Stimulated activated naive CD8-positive, alpha-beta T cell treated with anti-CD3 and anti-CD28 coated beads, Interleukin-15, Interleukin-2, amounts not matched to agents 100 U/mL and 50 U/mL, for 24 hours (primary cell): ENCODE measurements at regions not wholly inside any gene's neighbourhood (a gene's known extent, or its start where the extent isn't known, plus 50 kb on each side); places are given as distances from the start of the nearest gene placed in this dataset.
"Not testable (repeated sequence)": the region's sequence is repeated elsewhere in the genome, so short reads cannot be mapped to it uniquely, and the experiment has no call there.

Experiments
- ATAC-seq: fragments of 150-1000 bp; cut with Tn5 transposase; one replicate; pipeline ENCODE4 v1.10.0; 2021
- DNase-seq: peaks from one replicate; pipeline ENCODE4 v3.0.0; 2021

DNA sequence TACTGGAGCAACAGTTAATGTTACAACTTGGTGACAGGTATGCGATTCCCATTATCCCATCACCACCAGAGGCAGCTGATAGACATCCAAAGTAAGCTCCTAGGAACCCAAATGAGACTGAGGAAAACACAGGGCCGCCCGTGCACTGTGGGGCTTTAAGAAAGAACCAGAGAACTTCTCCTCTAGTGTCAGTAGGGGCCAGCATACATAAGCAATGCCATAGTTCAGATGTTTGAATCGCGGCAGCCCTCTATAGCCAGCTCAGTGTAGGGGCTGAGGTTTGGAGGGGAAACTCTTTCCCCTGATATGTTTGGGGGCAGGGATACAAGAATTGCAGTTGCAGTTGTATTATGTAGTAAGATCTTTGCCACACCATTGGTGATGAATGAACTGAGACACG is 593.3 kb upstream of the NCAM2 start:
- no peak for DNase-seq
- ATAC-seq = no peak

DNA sequence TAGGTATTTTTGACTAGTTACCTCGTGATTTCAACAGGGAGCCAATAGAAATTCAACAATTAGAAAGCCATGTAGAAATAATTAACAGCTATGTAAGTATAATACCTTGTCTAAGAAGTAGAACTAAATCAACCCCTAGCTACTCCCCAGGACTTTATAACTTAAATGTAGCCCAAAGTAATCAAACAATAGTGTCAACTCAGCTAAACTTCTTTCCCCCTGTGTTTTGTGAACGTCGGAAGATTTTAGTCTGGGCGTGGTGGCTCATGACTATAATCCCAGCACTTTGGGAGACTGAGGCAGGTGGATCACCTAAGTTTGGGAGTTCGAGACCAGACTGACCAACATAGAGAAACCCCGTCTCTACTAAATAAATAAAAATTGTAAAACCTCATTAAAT is 579.9 kb upstream of the NCAM2 start:
- DNase-seq = no peak
- no peak for ATAC-seq

GRCh38 chr21:20419772-20420171 is 578.4 kb upstream of the NCAM2 start:
- ATAC-seq (no peak), DNase-seq (no peak)

DNA sequence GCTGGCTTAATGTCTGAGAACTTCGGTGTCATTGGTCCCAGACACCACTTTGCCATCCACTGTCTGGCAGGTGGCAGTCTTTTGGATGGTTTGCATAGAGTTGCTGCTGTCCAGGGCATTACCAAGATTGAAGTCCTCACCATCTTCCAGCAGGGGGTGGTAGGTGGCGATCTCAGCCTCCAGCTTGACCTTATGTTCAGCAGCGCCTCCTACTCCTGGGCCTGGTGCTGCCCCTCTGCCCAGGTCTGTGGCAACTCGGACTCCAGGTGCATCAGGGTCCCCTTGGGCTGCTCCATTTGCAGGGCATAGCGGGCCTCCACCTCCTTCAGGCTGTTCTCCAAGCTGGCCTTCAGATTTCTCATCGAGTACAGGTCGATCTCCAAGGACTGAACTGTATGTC is 573.3 kb upstream of the NCAM2 start:
- no peak for ATAC-seq
- DNase-seq = no peak

DNA sequence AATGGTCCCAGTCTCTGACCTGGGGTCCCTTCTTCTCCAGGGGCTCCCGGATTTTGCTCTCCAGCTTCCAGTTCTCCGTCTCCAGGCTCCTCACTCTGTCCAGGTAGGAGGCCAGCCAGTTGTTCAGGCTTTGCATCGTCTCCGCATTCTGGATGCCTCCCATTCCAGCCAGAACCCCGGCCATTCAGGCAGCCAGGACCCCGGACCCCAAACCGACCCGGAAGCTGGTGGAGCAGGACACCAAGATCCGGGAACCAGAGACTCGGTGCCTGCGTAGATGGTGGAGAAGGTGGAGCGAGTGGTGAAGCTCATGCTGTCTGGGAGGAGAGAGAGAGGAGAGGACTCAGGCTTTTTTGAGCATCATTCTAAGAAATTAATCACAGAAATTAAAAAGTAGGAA is 572.4 kb upstream of the NCAM2 start:
- ATAC-seq (no peak), DNase-seq (no peak)

DNA sequence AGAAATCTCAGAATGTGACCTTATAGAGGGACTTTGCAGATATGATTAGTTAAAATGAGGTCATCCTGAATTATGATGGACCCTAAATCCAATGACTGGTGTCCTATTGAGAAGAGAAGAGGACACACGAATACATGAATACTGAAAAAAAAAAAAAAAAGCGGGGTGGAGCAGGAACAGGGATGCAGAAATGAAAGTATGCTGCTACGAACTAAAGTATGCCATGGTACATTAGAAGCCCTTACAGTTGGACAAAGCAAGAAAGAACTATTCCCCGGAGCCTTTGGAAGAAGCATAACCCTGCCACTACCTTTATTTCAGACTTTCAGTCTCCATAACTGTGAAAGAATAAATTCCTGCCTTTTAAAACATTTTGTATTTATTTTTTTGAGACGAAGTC is 557.9 kb upstream of the NCAM2 start:
- no peak for ATAC-seq

GRCh38 chr21:20443558-20444155 is 554.6 kb upstream of the NCAM2 start:
- no peak for DNase-seq
- no peak for ATAC-seq

More for the DNA sequence above, 557.9 kb upstream of the NCAM2 start:
- no peak for DNase-seq

GRCh38 chr21:20445971-20446370 is 552.2 kb upstream of the NCAM2 start:
- DNase-seq = no peak
- no peak for ATAC-seq

GRCh38 chr21:20451046-20451445 is 547.2 kb upstream of the NCAM2 start:
- ATAC-seq (no peak), DNase-seq (no peak)

DNA sequence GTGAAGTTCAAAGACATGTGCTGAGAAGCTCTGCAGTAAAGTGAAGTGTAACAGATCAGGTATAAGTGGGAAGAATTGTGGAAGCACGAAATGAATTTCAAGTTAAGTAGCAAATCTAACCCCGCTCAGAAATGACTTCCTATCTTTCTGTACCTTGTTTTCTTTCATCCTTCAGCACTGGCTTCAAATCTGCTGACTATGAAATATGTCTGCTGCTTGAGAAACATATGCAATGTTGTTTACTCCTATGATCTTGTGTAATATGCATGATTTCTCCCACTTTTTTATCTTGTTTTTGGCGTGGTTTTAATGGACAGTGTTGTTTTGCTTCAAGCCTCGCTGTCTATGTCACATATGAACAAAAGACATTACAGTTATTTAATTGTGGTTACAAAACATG is 545.3 kb upstream of the NCAM2 start:
- ATAC-seq = no peak
- no peak for DNase-seq

DNA sequence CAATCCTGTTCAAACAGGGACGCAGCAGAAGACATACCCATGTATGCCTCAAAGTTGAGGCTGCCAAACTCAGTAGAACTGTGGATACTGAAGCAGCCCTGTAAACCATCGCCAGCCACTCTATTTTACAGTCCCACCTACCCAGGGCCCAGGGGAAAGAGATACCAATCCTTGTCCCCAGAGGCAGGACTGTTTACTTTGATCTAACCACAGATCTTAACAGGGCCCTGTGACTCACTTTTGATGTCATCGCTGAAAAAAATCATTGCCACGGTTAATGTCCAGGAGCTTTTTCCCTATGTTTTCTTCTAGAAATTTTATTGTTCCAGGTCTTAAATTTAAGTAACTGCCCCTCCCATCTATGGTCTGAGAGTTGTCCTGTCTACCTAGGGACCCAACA is 538.4 kb upstream of the NCAM2 start:
- no peak for ATAC-seq
- no peak for DNase-seq

DNA sequence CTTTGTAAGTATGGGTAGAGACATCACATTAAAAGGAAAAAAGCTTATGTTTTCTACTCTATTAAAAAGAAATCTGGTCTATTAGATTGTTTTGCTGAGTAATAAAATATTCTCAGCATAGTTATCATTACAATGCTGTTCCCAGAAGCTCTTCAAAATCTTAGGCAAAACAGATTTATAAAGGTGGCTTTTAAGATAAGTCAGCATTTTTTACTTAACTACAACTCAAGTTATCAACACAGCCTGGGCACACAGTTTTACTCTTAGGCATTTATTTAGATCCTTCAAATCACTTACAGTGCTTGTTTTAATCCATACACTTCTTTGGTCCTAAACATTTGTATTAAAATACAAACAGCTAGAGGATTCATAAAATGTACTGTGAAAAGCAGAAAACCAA is 534.8 kb upstream of the NCAM2 start:
- ATAC-seq = no peak
- no peak for DNase-seq

- no peak for DNase-seq
- no peak for ATAC-seq
Measured at GRCh38 chr21:20469361-20469760, 528.8 kb upstream of the NCAM2 start.

GRCh38 chr21:20486303-20486702 is 511.9 kb upstream of the NCAM2 start:
- ATAC-seq = no peak
- no peak for DNase-seq

- not testable (repeated sequence) for DNase-seq, ATAC-seq
Measured at GRCh38 chr21:20502915-20503314, 495.3 kb upstream of the NCAM2 start.

GRCh38 chr21:20507783-20508182 is 490.4 kb upstream of the NCAM2 start:
- ATAC-seq (no peak), DNase-seq (no peak)

DNA sequence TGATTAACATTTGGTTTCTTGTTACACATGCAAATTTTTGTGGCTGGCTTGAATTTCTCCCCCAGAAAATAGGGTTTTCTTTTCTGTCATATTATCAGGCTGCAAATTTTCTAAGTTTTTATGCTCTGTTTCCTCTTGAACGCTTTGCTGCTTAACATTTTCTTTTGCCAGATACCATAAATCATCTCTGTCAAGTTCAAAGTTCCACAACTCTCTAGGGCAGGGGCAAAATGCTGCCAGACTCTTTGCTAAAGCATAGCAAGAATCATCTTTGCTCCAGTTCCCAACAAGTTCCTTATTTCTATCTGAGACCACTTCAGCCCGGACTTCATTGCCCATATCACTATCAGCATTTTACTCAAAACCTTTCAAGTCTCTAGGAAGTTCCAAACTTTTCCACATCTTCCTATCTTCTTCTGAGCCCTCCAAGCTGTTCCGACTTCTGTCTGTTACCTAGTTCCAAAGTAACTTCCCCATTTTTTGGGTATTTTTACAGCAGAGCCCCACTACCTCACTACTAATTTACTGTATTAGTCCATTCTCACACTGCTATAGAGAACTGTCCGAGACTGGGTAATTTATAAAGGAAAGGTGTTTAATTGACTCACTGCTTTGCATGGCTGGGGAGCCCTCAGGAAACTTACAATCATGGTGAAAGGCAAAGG is 486.9 kb upstream of the NCAM2 start:
- ATAC-seq (no peak), DNase-seq (no peak)

DNA sequence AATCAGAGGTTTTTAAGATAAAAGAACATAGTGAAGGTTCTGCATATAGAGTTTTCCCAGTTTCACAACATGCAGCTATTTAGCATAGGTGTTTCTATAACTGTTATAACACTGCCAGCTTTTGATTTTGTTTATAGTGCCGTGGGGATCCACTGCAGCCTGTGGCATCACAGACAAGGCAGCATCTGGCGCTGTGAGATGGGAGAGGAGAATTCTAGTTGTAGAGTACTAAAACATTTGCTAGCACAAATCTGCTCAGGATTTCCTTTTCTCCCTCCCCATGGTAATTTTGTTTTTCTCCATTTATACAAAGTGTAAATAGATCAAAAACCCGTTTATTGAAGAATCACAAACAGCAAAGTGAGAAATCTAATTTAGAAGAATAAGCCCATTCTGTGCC is 482.8 kb upstream of the NCAM2 start:
- no peak for ATAC-seq
- no peak for DNase-seq

- DNase-seq (no peak), ATAC-seq (no peak)
Measured at GRCh38 chr21:20519076-20519475, 479.1 kb upstream of the NCAM2 start.

DNA sequence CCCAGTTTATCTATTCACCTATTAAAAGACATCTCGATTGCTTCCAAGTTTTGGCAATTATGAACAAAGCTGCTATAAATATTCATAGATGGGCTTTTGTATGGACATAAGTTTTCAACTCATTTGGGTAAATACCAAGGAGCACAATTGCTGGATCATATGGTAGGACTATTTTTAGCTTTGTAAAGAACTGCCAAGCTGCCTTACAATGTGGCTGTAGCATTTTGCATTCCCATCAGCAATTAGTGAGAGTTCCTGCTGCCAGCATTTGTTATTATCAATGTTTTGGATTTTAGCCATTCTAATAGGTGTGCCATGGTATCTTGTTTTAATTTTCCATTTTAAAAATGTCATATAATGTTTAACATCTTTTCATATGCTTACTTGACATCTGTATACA is 475.6 kb upstream of the NCAM2 start:
- ATAC-seq = no peak
- DNase-seq = no peak

GRCh38 chr21:20523191-20523590 is 475.0 kb upstream of the NCAM2 start:
- DNase-seq (no peak), ATAC-seq (no peak)

- no peak for DNase-seq
- no peak for ATAC-seq
Measured at GRCh38 chr21:20527731-20528460, 470.3 kb upstream of the NCAM2 start.

- ATAC-seq (no peak), DNase-seq (no peak)
Measured at GRCh38 chr21:20537130-20537529, 461.1 kb upstream of the NCAM2 start.
